MCF 10A (cell line): ENCODE measurements at regions not wholly inside any gene's neighbourhood (a gene's known extent, or its start where the extent isn't known, plus 50 kb on each side); places are given as distances from the start of the nearest gene placed in this dataset.

Source experiments
- BruUV-seq: library from RNA; stranded (reverse); fragments of 400-500 nt; replicated peaks from 2 replicates; lab custom pipeline; 2021; lab: Mats Ljungman, UMichigan
- CTCF ChIA-PET: fragments of 300-600 bp; sonication (Branson Sonifier 250); formaldehyde crosslinking; extraction: SDS; loops from one replicate; lab custom pipeline; 2021; ENCODE audit warnings: antibody characterized with exemption, inconsistent platforms; lab: Yijun Ruan, JAX
- POLR2A ChIA-PET: fragments of 300-600, 350-650 bp; sonication (Branson Sonifier 250); formaldehyde crosslinking; extraction: SDS; loops from one replicate; lab custom pipeline; 2020; ENCODE audit warnings: antibody characterized with exemption, inconsistent platforms; lab: Yijun Ruan, JAX
- DNase-seq: peaks from one replicate; pipeline ENCODE4 v3.0.0-alpha.2; 2018; ENCODE audit not compliant: unreplicated experiment
- H3K27ac Mint-ChIP-seq: one replicate; pipeline ENCODE4 v1.8.0; 2022; ENCODE audit warnings: mild to moderate bottlenecking, low read depth, mixed read lengths; ENCODE audit not compliant: unreplicated experiment
- H3K27me3 Mint-ChIP-seq: one replicate; pipeline ENCODE4 v1.8.0; 2022; ENCODE audit warnings: mixed read lengths; ENCODE audit not compliant: insufficient read depth, unreplicated experiment
- H3K36me3 Mint-ChIP-seq: one replicate; pipeline ENCODE4 v1.8.0; 2022; ENCODE audit warnings: mild to moderate bottlenecking, moderate library complexity, mixed read lengths; ENCODE audit not compliant: insufficient read depth, unreplicated experiment
- H3K4me1 Mint-ChIP-seq: one replicate; pipeline ENCODE4 v1.8.0; 2022; ENCODE audit warnings: mixed read lengths; ENCODE audit not compliant: insufficient read depth, unreplicated experiment
- H3K4me3 Mint-ChIP-seq: one replicate; pipeline ENCODE4 v1.8.0; 2022; ENCODE audit warnings: mild to moderate bottlenecking, moderate library complexity, mixed read lengths; ENCODE audit not compliant: unreplicated experiment
- H3K9me3 Mint-ChIP-seq: one replicate; pipeline ENCODE4 v1.8.0; 2022; ENCODE audit warnings: mixed read lengths; ENCODE audit not compliant: unreplicated experiment
- CTCF ChIP-seq: fragments of 200-600 bp; IDR thresholded peaks from one replicate; pipeline ENCODE4 v1.8.0; 2022; ENCODE audit warnings: antibody characterized with exemption, mild to moderate bottlenecking; ENCODE audit not compliant: unreplicated experiment
- intact Hi-C: fragments of 100-400 bp; cut with micrococcal nuclease; formaldehyde crosslinking; loops from 2 replicates; pipeline ENCODE4 v1.14.1; 2022

- H3K36me3 Mint-ChIP-seq, result no peaks in the 10 kb centered on the region
- POLR2A ChIA-PET, result interaction anchor here (0.9 to 2.1 kb wide), 3 partner anchors 9 to 21 kb away, joined by 3 to 5 read pairs (median 4); no protein-coding TSS in a partner anchor
- no TSS peak for BruUV-seq
- H3K27ac Mint-ChIP-seq, result no peak overlapping the region
- TF ChIP-seq CTCF, result no peak
- CTCF ChIA-PET, result interaction anchor here (0.6 kb wide), 1 partner anchor 63 kb away, joined by 3 read pairs; no protein-coding TSS in a partner anchor
- no peaks in the 10 kb centered on the region for H3K9me3 Mint-ChIP-seq
- H3K4me3 Mint-ChIP-seq, result no peak overlapping the region
- DNase-seq, result no peak
- H3K4me1 Mint-ChIP-seq, result no peaks in the 10 kb centered on the region
- intact Hi-C loops, result no loop called here
- no peaks in the 10 kb centered on the region for H3K27me3 Mint-ChIP-seq
Observed at GRCh38 chr1:192925609-192926008, 116.8 kb downstream of the RGS2 start.

- TF ChIP-seq CTCF, result no peak
- H3K27me3 Mint-ChIP-seq, result no peaks in the 10 kb centered on the region
- ChIA-PET POLR2A (interaction anchor here (0.6 to 2.1 kb wide), 3 partner anchors 10 to 25 kb away, joined by 4 to 5 read pairs (median 5); no protein-coding TSS in a partner anchor), CTCF (interaction anchor here (0.6 to 1.0 kb wide), 4 partner anchors 9 to 78 kb away, joined by 3 to 4 read pairs (median 3); no protein-coding TSS in a partner anchor)
- no peak overlapping the region for H3K4me3 Mint-ChIP-seq
- intact Hi-C loops, result no loop called here
- no peaks in the 10 kb centered on the region for H3K4me1 Mint-ChIP-seq
- no peaks in the 10 kb centered on the region for H3K9me3 Mint-ChIP-seq
- no peaks in the 10 kb centered on the region for H3K36me3 Mint-ChIP-seq
- no peak overlapping the region for H3K27ac Mint-ChIP-seq
- no TSS peak for BruUV-seq
- no peak for DNase-seq
Observed at GRCh38 chr1:192926736-192927135, 117.9 kb downstream of the RGS2 start.

- Mint-ChIP-seq H3K4me1 (no peaks in the 10 kb centered on the region), H3K27me3 (no peaks in the 10 kb centered on the region), H3K9me3 (no peaks in the 10 kb centered on the region), H3K27ac (no peak overlapping the region), H3K4me3 (no peak overlapping the region), H3K36me3 (no peaks in the 10 kb centered on the region)
- no TSS peak for BruUV-seq
- no peak for TF ChIP-seq CTCF
- intact Hi-C loops, result no loop called here
- DNase-seq, result no peak
- CTCF ChIA-PET, result interaction anchor here (1.0 kb wide), 1 partner anchor 8 kb away, joined by 3 read pairs; no protein-coding TSS in a partner anchor
- POLR2A ChIA-PET, result interaction anchor here (1.3 to 2.1 kb wide), 2 partner anchors 11 to 15 kb away, joined by 4 to 5 read pairs; no protein-coding TSS in a partner anchor
Observed at GRCh38 chr1:192927496-192927895, 118.7 kb downstream of the RGS2 start.

- Mint-ChIP-seq H3K9me3 (no peaks in the 10 kb centered on the region), H3K27me3 (no peaks in the 10 kb centered on the region), H3K4me1 (no peaks in the 10 kb centered on the region), H3K36me3 (no peaks in the 10 kb centered on the region), H3K4me3 (no peak overlapping the region), H3K27ac (no peak overlapping the region)
- no peak for TF ChIP-seq CTCF
- BruUV-seq, result no TSS peak
- intact Hi-C loops, result no loop called here
- POLR2A ChIA-PET, result interaction anchor here (1.4 kb wide), 1 partner anchor 14 kb away, joined by 4 read pairs; no protein-coding TSS in a partner anchor
- no peak for DNase-seq
- CTCF ChIA-PET, result interaction anchor here (0.6 kb wide), 1 partner anchor 313 kb away, joined by 3 read pairs; no protein-coding TSS in a partner anchor
Observed at GRCh38 chr1:192929597-192929996, 120.8 kb downstream of the RGS2 start.
